MCF 10A (cell line): ENCODE measurements at regions not wholly inside any gene's neighbourhood (a gene's known extent, or its start where the extent isn't known, plus 50 kb on each side); places are given as distances from the start of the nearest gene placed in this dataset.
"Not testable (repeated sequence)": the region's sequence is repeated elsewhere in the genome, so short reads cannot be mapped to it uniquely, and the experiment has no call there.

Experiments used
- BruUV-seq: library from RNA; stranded (reverse); fragments of 400-500 nt; replicated peaks from 2 replicates; lab custom pipeline; 2021; lab: Mats Ljungman, UMichigan
- CTCF ChIA-PET: fragments of 300-600 bp; sonication (Branson Sonifier 250); formaldehyde crosslinking; extraction: SDS; loops from one replicate; lab custom pipeline; 2021; ENCODE audit warnings: antibody characterized with exemption, inconsistent platforms; lab: Yijun Ruan, JAX
- POLR2A ChIA-PET: fragments of 300-600, 350-650 bp; sonication (Branson Sonifier 250); formaldehyde crosslinking; extraction: SDS; loops from one replicate; lab custom pipeline; 2020; ENCODE audit warnings: antibody characterized with exemption, inconsistent platforms; lab: Yijun Ruan, JAX
- DNase-seq: peaks from one replicate; pipeline ENCODE4 v3.0.0-alpha.2; 2018; ENCODE audit not compliant: unreplicated experiment
- H3K27ac Mint-ChIP-seq: one replicate; pipeline ENCODE4 v1.8.0; 2022; ENCODE audit warnings: mild to moderate bottlenecking, low read depth, mixed read lengths; ENCODE audit not compliant: unreplicated experiment
- H3K27me3 Mint-ChIP-seq: one replicate; pipeline ENCODE4 v1.8.0; 2022; ENCODE audit warnings: mixed read lengths; ENCODE audit not compliant: insufficient read depth, unreplicated experiment
- H3K36me3 Mint-ChIP-seq: one replicate; pipeline ENCODE4 v1.8.0; 2022; ENCODE audit warnings: mild to moderate bottlenecking, moderate library complexity, mixed read lengths; ENCODE audit not compliant: insufficient read depth, unreplicated experiment
- H3K4me1 Mint-ChIP-seq: one replicate; pipeline ENCODE4 v1.8.0; 2022; ENCODE audit warnings: mixed read lengths; ENCODE audit not compliant: insufficient read depth, unreplicated experiment
- H3K4me3 Mint-ChIP-seq: one replicate; pipeline ENCODE4 v1.8.0; 2022; ENCODE audit warnings: mild to moderate bottlenecking, moderate library complexity, mixed read lengths; ENCODE audit not compliant: unreplicated experiment
- H3K9me3 Mint-ChIP-seq: one replicate; pipeline ENCODE4 v1.8.0; 2022; ENCODE audit warnings: mixed read lengths; ENCODE audit not compliant: unreplicated experiment
- CTCF ChIP-seq: fragments of 200-600 bp; IDR thresholded peaks from one replicate; pipeline ENCODE4 v1.8.0; 2022; ENCODE audit warnings: antibody characterized with exemption, mild to moderate bottlenecking; ENCODE audit not compliant: unreplicated experiment
- intact Hi-C: fragments of 100-400 bp; cut with micrococcal nuclease; formaldehyde crosslinking; loops from 2 replicates; pipeline ENCODE4 v1.14.1; 2022

GRCh38 chr15:92751528-92751927 lies 96.0 kb upstream of the FAM174B start:
- CTCF ChIA-PET, result no interaction called here
- H3K36me3 Mint-ChIP-seq, result no peaks in the 10 kb centered on the region
- no peak overlapping the region for H3K4me3 Mint-ChIP-seq
- TF ChIP-seq CTCF, result no peak
- POLR2A ChIA-PET, result no interaction called here
- no peaks in the 10 kb centered on the region for H3K9me3 Mint-ChIP-seq
- BruUV-seq, result no TSS peak
- H3K4me1 Mint-ChIP-seq, result no peaks in the 10 kb centered on the region
- H3K27ac Mint-ChIP-seq, result no peak overlapping the region
- intact Hi-C loops, result no loop called here
- DNase-seq, result no peak
- H3K27me3 Mint-ChIP-seq, result no peaks in the 10 kb centered on the region

GRCh38 chr15:92753591-92753990 lies 98.0 kb upstream of the FAM174B start:
- no peak for TF ChIP-seq CTCF
- Mint-ChIP-seq H3K4me1 (no peaks in the 10 kb centered on the region), H3K9me3 (no peaks in the 10 kb centered on the region), H3K36me3 (no peaks in the 10 kb centered on the region), H3K27ac (no peak overlapping the region), H3K27me3 (no peaks in the 10 kb centered on the region), H3K4me3 (no peak overlapping the region)
- intact Hi-C loops, result no loop called here
- CTCF ChIA-PET, result interaction anchor here (0.7 kb wide), 1 partner anchor 260 kb away, joined by 3 read pairs; no protein-coding TSS in a partner anchor
- no TSS peak for BruUV-seq
- POLR2A ChIA-PET, result no interaction called here
- DNase-seq, result no peak

GRCh38 chr15:92763459-92763858 lies 107.9 kb upstream of the FAM174B start:
- POLR2A ChIA-PET, result interaction anchor here (0.9 kb wide), 1 partner anchor 25 kb away, joined by 3 read pairs; no protein-coding TSS in a partner anchor
- CTCF ChIA-PET, result interaction anchor here (0.8 kb wide), 1 partner anchor 674 kb away, joined by 3 read pairs; no protein-coding TSS in a partner anchor
- H3K9me3 Mint-ChIP-seq, result no peaks in the 10 kb centered on the region

GRCh38 chr15:92768131-92768530 lies 112.6 kb upstream of the FAM174B start:
- intact Hi-C loops, H3K4me1 Mint-ChIP-seq, H3K27ac Mint-ChIP-seq, CTCF ChIA-PET, H3K9me3 Mint-ChIP-seq, H3K4me3 Mint-ChIP-seq, BruUV-seq, H3K36me3 Mint-ChIP-seq, DNase-seq, H3K27me3 Mint-ChIP-seq, POLR2A ChIA-PET: not testable (repeated sequence)

More at GRCh38 chr15:92763459-92763858, 107.9 kb upstream of the FAM174B start:
- no peaks in the 10 kb centered on the region for H3K36me3 Mint-ChIP-seq
- no peaks in the 10 kb centered on the region for H3K27me3 Mint-ChIP-seq
- no peak overlapping the region for H3K4me3 Mint-ChIP-seq
- H3K4me1 Mint-ChIP-seq, result no peaks in the 10 kb centered on the region
- no peak overlapping the region for H3K27ac Mint-ChIP-seq
- BruUV-seq, result no TSS peak
- TF ChIP-seq CTCF, result no peak
- intact Hi-C loops, result no loop called here
- DNase-seq, result no peak
